Caco-2 (cell line): ENCODE measurements at regions not wholly inside any gene's neighbourhood (a gene's known extent, or its start where the extent isn't known, plus 50 kb on each side); places are given as distances from the start of the nearest gene placed in this dataset.

Experiments
- BruUV-seq: library from RNA; stranded (reverse); fragments of 400-500 nt; replicated peaks from 2 replicates; lab custom pipeline; 2021; lab: Mats Ljungman, UMichigan
- CTCF ChIA-PET: fragments of 300-600 bp; sonication (Branson Sonifier 250); formaldehyde crosslinking; loops from one replicate; lab custom pipeline; 2022; ENCODE audit warnings: antibody characterized with exemption; lab: Charles Lee
- POLR2A ChIA-PET: fragments of 300-600 bp; sonication (Branson Sonifier 250); formaldehyde crosslinking; loops from one replicate; lab custom pipeline; 2022; ENCODE audit warnings: antibody characterized with exemption; lab: Charles Lee
- DNase-seq, 2 experiments: peaks; one replicate each; pipeline versions ENCODE4 v3.0.0 to v3.0.0-alpha.2; 2020 to 2022
- H3K27me3 ChIP-seq: replicated peaks from 2 replicates; pipeline ENCODE4 v1.6.0; 2011; ENCODE audit warnings: low read length; ENCODE audit not compliant: control insufficient read depth, insufficient read depth
- H3K36me3 ChIP-seq: 2 replicates; pipeline ENCODE4 v1.5.1; 2011; ENCODE audit warnings: low read length; ENCODE audit not compliant: control insufficient read depth, insufficient read depth
- H3K4me1 ChIP-seq: fragments of 250-450 bp; sonication (Bioruptor Pico); 2 replicates; pipeline ENCODE4 v1.5.1; 2020; ENCODE audit warnings: mild to moderate bottlenecking
- H3K4me3 ChIP-seq: 2 replicates; pipeline ENCODE4 v1.5.1; 2011; ENCODE audit warnings: low read depth, mild to moderate bottlenecking, control low read depth, low read length
- H3K9me3 ChIP-seq: fragments of 250-450 bp; sonication (Bioruptor Pico); 2 replicates; pipeline ENCODE4 v1.5.1; 2020; ENCODE audit warnings: mild to moderate bottlenecking, moderate library complexity
- H3K27ac Mint-ChIP-seq: one replicate; pipeline ENCODE4 v1.8.0; 2022; ENCODE audit warnings: mixed read lengths; ENCODE audit not compliant: unreplicated experiment
- H3K27me3 Mint-ChIP-seq: one replicate; pipeline ENCODE4 v1.8.0; 2022; ENCODE audit warnings: mixed read lengths; ENCODE audit not compliant: insufficient read depth, unreplicated experiment
- H3K36me3 Mint-ChIP-seq: one replicate; pipeline ENCODE4 v1.8.0; 2022; ENCODE audit warnings: mild to moderate bottlenecking, mixed read lengths; ENCODE audit not compliant: insufficient read depth, unreplicated experiment
- H3K4me1 Mint-ChIP-seq: one replicate; pipeline ENCODE4 v1.8.0; 2022; ENCODE audit warnings: low read depth, mixed read lengths; ENCODE audit not compliant: unreplicated experiment
- H3K4me3 Mint-ChIP-seq: one replicate; pipeline ENCODE4 v1.8.0; 2022; ENCODE audit warnings: mild to moderate bottlenecking, moderate library complexity, mixed read lengths; ENCODE audit not compliant: unreplicated experiment
- H3K9me3 Mint-ChIP-seq: one replicate; pipeline ENCODE4 v1.8.0; 2022; ENCODE audit warnings: mixed read lengths; ENCODE audit not compliant: unreplicated experiment
- CTCF ChIP-seq, 2 experiments: fragments of 200-600 bp in 1 of 2; IDR thresholded peaks; 1 replicate in 1 of 2; 2 replicates in 1 of 2; pipeline versions ENCODE4 v1.5.1 to v1.8.0; 2011 to 2022; ENCODE audit warnings: antibody characterized with exemption in 1 of 2, control low read depth in 1 of 2, inconsistent platforms in 1 of 2, low read depth in 1 of 2, low read length in 1 of 2, mild to moderate bottlenecking in 1 of 2, moderate library complexity in 1 of 2; ENCODE audit not compliant: insufficient read depth in 1 of 2, severe bottlenecking in 1 of 2, unreplicated experiment in 1 of 2
- intact Hi-C: fragments of 100-400 bp; cut with micrococcal nuclease; formaldehyde crosslinking; loops from one replicate; pipeline ENCODE4 v1.10.0; 2022; ENCODE audit not compliant: unreplicated experiment

GRCh38 chr14:60563113-60563512 lies 54.2 kb downstream of the SIX6 start:
- Mint-ChIP-seq H3K4me3 (no peak overlapping the region), H3K27ac (no peak overlapping the region), H3K36me3 (no peaks in the 10 kb centered on the region), H3K4me1 (no peaks in the 10 kb centered on the region), H3K9me3 (no peaks in the 10 kb centered on the region), H3K27me3 (peaks cover 6% of the 10 kb centered on the region)
- BruUV-seq = no TSS peak
- Histone ChIP-seq H3K4me1 (no peaks in the 10 kb centered on the region), H3K9me3 (no peaks in the 10 kb centered on the region), H3K27me3 (no peaks in the 10 kb centered on the region), H3K36me3 (no peaks in the 10 kb centered on the region), H3K4me3 (no peak overlapping the region)
- TF ChIP-seq CTCF (IDR thresholded peaks at IDR 0.05; ENCODE audit: insufficient read depth in 1 of 2, low read depth in 1 of 2, low read length in 1 of 2, severe bottlenecking in 1 of 2, unreplicated experiment in 1 of 2) = no peak
- DNase-seq = no peak
- POLR2A ChIA-PET = no interaction called here
- CTCF ChIA-PET = interaction anchor here (2.1 kb wide), 2 partner anchors 213 to 231 kb away, joined by 6 to 9 read pairs; no protein-coding TSS in a partner anchor
- intact Hi-C loops = loop anchor here (2.0 to 5.0 kb wide), 2 partner anchors 501 to 690 kb away; no protein-coding TSS in a partner anchor

GRCh38 chr14:60565211-60565610 lies 56.3 kb downstream of the SIX6 start:
- intact Hi-C loops = no loop called here
- Mint-ChIP-seq H3K4me1 (no peaks in the 10 kb centered on the region), H3K36me3 (peaks cover 4% of the 10 kb centered on the region)

DNA sequence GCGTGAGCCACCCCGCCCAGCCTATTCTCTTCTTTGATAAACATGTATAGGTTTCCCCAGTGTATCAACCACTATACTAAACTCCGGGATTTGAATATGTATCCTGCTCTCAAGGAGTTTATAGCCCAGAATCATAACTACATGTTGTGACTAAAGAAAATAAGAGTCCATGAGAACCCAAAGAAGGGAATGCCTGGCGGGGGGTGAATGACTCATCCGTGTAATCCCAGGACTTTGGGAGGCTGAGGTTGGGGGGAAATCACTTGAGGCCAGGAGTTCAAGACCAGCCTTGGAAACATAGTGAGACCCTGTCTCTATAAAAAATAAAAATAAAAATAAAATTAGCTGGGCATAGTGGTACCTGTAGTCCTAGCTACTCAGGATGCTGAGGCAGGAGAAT lies 57.2 kb downstream of the SIX6 start:
- no peak for DNase-seq
- intact Hi-C loops = no loop called here
- Mint-ChIP-seq H3K4me3 (no peak overlapping the region), H3K27ac (no peak overlapping the region), H3K36me3 (peaks cover 4% of the 10 kb centered on the region), H3K4me1 (no peaks in the 10 kb centered on the region), H3K9me3 (no peaks in the 10 kb centered on the region), H3K27me3 (peaks cover 8% of the 10 kb centered on the region)
- CTCF ChIA-PET = no interaction called here
- TF ChIP-seq CTCF (IDR thresholded peaks at IDR 0.05; ENCODE audit: insufficient read depth in 1 of 2, low read depth in 1 of 2, low read length in 1 of 2, severe bottlenecking in 1 of 2, unreplicated experiment in 1 of 2) = no peak
- POLR2A ChIA-PET = no interaction called here
- Histone ChIP-seq H3K4me1 (no peaks in the 10 kb centered on the region), H3K4me3 (no peak overlapping the region), H3K9me3 (no peaks in the 10 kb centered on the region), H3K27me3 (no peaks in the 10 kb centered on the region), H3K36me3 (no peaks in the 10 kb centered on the region)
- BruUV-seq = no TSS peak

More at GRCh38 chr14:60565211-60565610, 56.3 kb downstream of the SIX6 start:
- TF ChIP-seq CTCF (IDR thresholded peaks at IDR 0.05; ENCODE audit: insufficient read depth in 1 of 2, low read depth in 1 of 2, low read length in 1 of 2, severe bottlenecking in 1 of 2, unreplicated experiment in 1 of 2) = no peak
- POLR2A ChIA-PET = no interaction called here
- H3K27ac Mint-ChIP-seq = no peak overlapping the region
- DNase-seq = no peak
- BruUV-seq = no TSS peak
- H3K9me3 ChIP-seq = no peaks in the 10 kb centered on the region
- H3K36me3 ChIP-seq = no peaks in the 10 kb centered on the region
- no peak overlapping the region for H3K4me3 Mint-ChIP-seq
- H3K27me3 ChIP-seq = no peaks in the 10 kb centered on the region
- CTCF ChIA-PET = no interaction called here
- peaks cover 7% of the 10 kb centered on the region for H3K27me3 Mint-ChIP-seq
- no peaks in the 10 kb centered on the region for H3K4me1 ChIP-seq
- H3K4me3 ChIP-seq = no peak overlapping the region
- H3K9me3 Mint-ChIP-seq = no peaks in the 10 kb centered on the region
